Activated CD8-positive, alpha-beta memory T cell treated with anti-CD3 and anti-CD28 coated beads, Interleukin-2, amount 50 U/mL, for 1 hour (primary cell): ENCODE measurements at regions not wholly inside any gene's neighbourhood (a gene's known extent, or its start where the extent isn't known, plus 50 kb on each side); places are given as distances from the start of the nearest gene placed in this dataset.

ENCODE experiments used
- DNase-seq: peaks from one replicate; pipeline ENCODE4 v3.0.0-alpha.2; 2020; ENCODE audit errors: extremely low read depth

GRCh38 chr1:224565186-224565585, 50.9 kb upstream of the CNIH3 start:
- no peak for DNase-seq

GRCh38 chr1:224565611-224566406, 50.3 kb upstream of the CNIH3 start:
- no peak for DNase-seq
